ENCODE measurements at regions not wholly inside any gene's neighbourhood (a gene's known extent, or its start where the extent isn't known, plus 50 kb on each side); places are given as distances from the start of the nearest gene placed in this dataset.
"Not testable (repeated sequence)": the region's sequence is repeated elsewhere in the genome, so short reads cannot be mapped to it uniquely, and the experiment has no call there.

DNA sequence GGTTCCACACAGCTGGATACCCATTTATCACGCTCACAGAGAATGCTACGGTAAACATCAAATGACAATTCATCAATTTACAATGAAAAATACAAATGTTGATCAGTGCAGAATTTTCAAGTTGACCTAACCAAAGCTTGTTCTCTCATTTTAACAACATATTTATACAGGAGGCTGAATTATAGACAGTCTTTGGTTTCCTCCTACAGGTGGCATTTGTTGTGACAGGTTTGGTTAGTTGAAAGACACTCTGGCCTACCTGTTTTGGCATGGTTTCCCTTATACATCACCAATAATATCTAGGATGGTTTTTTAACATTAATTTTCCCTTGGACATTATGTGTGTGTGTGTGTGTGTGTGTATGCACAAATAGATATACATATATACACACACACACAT, 642.5 kb upstream of the MMS22L start:
- no peak for DNase-seq

DNA sequence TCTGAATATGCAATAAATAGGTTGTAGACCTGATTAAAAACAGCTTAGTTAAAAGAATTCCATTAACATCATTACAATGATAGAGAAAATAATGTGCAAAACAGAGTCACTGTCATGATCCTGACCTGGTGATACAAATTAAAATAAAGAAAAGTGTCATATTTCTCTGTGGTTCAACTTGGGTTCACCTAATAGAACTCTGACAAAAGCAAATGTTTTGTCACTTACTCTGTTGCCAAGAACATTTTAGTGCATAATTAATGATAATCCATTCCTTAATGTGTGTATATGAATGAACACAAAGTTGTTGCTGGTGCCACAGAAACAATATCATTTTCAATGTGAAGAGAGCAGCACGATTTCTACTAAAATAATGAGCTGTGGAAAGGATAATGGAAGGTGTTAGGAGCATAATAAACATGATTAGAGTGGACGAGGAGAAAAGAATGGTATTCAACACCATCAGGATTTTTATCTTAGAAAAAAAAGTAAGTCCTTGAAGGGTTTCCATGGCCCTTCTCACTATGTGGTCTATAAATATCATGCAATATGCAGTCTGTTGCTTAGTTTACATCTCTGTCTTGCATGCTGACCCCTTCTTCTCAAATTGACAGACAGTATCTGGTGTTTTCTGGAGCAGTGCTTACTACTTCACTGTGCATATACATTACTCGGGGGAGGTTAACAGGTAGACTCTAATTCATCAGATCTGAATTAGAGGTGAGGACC, 656.6 kb upstream of the MMS22L start:
- DNase-seq: no peak

DNA sequence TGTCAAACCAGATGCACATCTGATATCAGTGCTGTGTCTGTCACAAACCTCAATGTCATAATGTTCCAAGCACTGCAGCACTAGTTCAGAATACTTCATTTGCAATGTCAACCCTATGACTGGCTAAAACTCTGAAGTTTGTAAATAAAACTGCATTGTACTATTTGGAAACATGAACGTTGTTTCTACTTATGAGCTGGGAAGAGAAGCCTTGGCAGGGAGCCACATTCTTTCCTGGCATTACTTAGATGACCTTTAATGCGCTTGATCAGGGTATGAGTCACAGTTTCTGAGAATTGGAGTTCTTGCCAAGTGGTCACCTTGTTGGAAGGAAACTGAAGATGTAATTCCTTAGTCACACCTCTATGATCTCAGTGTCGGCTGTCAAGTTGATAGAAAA, 664.8 kb upstream of the MMS22L start:
- DNase-seq: no peak

DNA sequence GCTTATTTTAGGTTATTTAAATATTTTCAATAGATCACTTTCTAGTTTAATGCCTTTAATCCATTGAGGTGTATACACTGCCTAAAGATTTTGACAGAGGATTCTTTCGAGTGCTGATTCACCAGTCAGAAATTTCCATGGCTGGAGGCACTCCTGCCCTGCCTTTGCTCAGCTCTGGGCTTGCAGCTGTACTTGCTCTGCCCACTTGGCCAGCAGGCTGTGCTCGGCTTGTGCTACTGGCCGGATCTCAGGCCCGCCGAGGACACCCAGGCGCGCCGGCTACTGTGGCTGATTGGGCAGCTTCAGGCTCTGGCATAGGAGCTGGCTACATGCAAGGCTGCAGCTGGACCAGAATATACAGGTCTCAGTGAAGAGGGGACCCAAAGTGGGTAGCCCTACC, 675.1 kb upstream of the MMS22L start:
- DNase-seq: no peak

DNA sequence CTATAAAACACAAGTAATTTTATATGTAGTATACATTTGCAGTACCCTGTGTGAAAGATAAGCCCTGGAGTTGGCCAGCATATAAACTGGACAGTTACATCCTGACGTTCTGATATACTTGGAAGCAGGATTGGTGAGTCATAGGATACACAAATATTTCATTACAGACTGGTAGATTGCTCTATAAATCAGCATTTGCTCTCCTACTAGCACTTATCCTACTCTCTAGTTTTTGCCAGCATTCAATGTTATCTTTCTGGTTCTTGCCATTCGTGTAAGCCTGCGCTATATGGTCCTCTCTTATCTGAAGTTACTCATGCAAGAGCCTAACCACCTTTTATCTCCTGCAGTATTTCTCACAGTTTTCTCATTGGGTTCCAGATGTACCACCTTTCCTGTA, 680.2 kb upstream of the MMS22L start:
- no peak for DNase-seq

DNA sequence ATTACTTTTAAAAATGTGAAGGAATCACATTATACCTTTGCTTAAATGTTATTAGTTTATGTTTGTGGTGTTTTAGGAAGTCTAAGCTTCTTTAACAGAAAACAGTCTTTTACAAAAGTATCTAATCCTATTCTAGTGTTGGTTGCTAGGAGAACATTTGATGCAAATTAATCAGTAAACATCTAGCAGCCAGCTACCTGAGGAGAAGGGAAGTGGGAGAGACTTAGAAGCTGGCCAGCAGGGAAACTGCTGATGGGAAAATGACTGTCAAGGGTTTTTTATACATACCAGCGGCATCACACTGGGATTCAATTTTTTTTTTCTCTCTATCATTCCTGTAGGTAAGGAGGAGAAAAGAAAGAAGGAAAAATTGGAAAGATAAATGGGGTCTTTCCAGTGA, 686.0 kb upstream of the MMS22L start:
- no peak for DNase-seq

DNA sequence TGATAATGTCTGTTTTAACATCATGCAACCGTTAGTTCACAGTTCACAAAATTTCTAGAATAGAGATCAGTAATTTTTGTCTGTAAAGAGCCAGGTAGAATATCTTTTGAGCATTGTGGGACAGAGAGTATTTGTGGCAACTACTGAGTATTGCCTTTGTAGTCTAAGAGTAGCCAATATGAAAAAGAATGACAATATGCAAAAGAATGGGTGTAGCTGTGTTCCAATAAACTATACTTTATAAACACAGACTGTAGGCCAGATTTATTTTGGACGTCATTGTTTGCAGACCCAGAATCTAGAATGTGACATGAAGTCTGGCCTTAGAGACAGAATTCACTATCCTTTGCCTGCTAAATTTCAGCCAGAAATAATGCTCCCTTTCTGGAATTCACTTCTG, 694.1 kb upstream of the MMS22L start:
- no peak for DNase-seq

DNA sequence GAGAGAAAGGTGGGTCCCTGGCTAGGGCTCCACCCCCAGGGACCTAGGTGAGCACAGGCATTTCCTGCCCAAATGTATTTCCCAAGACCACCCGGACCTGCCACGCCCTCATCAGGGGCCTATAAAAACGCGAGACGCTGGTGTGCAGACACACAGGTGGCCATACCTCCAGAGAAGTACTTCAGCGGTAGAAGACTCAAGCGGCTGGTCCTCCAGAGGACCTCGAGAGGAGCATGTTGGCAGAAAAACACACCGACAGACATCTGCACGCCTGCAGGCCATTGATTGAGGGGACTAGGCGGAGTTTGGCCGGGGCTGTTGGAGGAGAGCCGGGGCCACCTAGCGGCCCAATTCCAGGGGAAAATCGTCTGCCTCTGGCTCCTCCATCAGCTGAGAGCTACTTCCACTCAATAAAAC, 695.8 kb upstream of the MMS22L start:
- no peak for DNase-seq

DNA sequence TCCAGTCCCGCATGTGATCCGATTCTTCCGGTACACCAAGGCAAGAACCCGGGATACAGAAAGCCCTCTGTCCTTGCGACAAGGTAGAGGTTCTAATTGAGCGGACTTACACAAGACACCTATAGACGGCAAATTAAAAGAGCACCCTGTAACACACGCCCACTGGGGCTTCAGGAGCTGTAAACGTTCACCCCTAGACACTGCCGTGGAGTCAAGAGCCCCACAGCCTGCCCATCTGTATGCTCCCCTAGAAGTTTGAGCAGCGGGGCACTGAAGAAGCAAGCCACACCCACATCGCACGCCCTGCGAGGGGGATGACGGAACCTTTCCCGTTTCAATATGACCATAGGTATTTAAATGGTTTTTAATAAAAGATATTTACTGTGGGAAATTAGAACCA, 696.3 kb upstream of the MMS22L start:
- DNase-seq: not testable (repeated sequence)

DNA sequence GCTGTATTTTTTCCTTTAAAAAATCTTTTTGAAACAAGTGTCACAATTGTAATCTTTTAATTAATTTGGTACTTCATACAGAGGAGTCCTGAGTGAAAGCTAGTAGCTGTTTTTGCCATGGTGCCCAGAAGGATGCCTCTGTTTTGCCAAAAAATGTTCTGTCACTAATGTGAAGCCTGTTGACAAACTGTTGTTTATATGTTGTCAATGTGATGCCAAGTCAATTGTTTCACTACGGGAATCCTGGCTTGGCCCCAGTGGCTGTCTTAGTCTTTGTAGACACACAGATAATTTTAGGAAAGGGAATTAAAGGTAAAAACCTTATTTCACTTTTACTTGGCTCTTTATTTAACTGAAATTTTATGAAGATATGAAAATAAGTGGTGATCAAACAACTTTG, 706.4 kb upstream of the MMS22L start:
- no peak for DNase-seq

DNA sequence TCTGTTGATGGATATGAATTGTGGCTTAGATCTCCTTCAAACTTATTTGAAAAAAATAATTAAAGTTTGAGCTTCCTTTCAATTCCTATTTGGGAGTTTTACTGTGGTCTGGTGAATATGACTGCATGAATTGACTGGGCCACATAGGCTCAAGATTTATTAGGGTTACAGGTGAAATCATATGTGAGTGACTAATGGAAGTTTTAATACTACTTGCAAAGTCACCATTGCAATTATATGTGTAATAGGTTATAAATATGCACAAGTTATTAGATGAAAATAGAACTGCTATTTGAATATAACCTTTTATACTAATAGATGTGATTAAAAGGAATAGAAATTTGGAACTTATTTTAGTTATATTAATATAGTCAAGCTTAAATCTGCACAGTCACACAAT, 712.1 kb upstream of the MMS22L start:
- no peak for DNase-seq

DNA sequence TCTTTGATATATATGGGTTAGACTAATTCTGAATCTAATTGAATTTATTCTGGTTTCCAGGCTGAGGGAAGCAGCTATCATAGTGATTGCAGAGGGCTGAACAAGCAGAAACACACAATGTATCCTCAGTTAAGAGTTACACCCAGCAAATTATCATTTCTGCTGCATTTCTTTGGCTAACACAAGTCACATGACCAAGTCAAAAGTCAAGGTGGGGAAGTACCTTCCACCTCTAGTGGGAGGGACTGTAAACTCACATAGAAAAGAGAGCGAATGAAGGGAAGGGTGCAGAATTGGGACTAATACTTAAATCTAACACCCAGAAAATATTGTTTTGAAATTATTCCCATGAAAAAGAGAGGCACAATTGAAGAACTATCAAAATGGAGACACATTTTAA, 719.7 kb upstream of the MMS22L start:
- DNase-seq: no peak

DNA sequence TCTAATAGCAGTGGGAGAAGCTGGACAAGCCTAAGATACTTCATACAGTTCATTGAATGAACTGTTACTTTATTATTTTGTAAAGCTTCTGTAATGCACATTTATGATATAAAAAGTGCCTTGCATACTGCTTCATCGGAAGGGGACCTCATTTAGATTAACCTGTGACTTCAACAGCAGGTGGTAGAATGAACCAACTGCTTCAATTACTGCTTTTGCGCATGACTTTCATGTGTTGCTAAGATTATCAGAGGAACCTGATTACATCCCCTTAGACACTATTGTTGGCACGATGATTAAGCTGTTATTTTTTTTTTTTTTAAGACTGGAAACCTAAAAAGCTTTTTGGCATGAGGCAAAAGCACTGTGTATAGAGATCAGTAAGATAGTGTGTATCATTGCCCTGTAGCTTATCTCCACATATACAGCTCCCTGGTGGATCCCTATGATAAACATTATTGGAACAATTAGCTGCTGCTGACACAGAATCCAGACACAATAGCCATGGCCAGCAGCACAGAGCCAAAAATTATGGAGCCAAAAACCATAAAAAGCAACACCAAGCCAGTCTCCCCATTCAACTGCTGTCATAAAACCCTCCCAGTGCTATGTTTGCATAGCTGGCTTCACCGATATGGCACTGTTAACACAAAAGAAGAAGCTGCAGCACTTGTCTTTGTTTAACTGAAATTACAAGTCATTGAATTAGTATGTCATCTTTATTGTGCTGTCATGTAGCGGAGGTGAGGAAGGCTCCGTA, 731.6 kb upstream of the MMS22L start:
- no peak for DNase-seq

DNA sequence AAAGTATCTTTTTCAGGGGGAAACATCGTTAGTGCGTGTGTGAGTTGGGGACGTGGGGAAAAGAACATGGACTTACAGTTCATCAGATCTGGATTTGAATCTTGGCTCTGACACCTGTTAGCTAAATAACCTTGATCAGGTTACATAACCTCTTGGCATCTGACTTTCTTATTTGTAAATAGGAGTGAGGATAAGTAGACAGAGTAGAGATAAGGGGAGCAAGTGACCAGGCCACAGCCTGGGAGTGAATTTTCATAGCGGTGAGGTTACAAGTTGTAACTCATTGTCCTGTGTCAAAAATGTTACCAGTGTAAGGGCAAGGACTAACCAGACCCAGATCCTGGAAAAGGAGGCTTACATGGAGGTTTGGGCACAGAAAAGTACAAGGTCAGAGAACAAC, 733.5 kb upstream of the MMS22L start:
- DNase-seq: no peak

DNA sequence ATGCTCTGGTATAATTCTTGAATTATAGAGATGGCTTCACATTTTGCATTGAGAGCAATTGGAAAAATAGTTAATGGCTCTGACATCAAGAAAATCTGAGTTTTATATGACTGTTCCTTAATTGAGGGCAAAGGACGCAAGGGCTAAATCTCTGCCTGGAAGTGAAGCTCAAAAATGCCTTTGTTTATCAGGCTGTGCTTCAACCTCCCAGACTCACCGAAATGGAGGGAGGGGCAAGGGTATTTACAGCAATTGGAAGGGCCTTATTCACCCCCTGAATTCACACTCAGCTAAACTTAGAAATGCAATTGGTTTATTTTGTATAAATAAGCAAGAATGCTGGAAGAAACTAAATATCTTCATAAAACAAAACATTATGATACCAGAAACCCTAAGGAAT, 737.2 kb upstream of the MMS22L start:
- DNase-seq: no peak

DNA sequence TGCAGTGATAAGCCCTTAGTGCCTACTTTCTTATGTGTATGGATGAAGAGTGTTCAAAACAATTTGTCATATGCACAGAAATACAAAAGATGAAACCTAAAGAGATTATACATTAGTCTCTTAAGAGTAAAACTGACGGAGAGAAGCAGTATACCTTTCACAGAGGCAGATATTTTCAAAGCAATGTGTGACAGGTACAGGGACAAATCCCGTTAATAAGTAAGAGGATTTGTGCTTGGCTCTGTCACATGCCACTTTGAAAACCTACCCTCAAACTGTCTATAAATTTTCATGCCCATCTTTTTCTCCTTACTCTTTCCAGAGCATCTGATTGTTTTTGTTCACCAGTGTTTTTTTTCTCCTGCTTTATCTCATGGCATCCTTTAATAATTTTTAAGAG, 741.3 kb upstream of the MMS22L start:
- DNase-seq: no peak

DNA sequence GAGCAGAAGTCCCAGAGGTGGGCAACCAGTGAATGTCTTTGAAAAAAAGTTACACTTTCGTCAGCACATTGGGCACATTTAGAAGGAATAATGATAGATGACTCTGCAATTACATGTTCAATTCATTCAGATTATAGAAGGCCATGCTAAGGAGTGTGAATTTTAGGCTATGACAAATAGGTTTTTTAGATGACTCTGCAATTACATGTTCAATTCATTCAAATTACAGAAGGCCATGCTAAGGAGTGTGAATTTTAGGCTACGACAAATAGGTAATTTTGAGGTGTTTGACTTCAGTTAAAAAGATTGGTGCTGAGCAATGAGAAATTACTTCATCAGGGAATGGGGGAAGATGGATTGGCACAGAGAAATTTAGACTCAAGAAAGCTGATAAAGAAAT, 744.9 kb upstream of the MMS22L start:
- DNase-seq: no peak

DNA sequence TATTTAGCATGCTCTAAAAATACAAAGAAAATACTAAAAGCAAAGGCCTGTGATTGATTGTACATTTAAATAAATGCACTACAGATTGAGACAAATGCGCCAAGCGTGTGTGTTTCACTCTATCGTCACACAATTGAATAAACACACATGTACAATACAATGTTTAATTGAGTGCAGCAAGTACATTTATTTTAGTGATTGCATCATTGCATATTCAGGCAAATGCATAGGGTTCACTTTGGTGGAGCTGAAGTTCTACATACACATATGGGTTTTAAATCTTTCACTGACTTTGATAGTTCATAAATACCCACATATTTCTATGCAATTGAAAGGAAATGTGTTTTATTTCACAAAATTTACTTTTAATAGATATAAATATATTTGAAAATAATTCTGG, 750.6 kb upstream of the MMS22L start:
- no peak for DNase-seq

DNA sequence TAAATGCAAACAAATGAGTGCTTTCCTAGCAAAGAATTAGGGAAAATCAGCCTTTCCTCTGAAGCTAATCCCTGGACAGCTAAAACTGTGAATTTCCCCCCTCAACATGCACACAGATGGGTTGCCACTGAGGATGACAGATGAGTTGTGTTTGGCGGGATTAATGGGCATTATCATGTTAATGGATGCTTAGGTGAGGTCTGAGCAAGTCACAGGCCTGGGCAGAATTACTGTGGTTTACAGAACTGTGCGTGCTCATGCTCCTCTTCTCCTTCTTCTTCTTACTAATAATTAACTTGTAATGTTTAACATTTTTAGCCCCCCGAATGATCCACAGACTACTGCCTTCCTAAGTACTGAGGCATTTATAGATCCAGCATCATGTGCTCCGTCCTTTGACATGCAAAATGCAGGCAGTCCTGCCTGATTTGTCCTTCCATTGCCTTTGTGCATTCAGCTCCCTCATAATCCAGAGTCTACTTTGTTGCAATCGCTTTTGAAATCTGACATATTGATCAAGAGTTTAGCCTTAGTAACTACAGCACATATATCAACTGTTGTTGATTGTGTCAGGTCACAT, 753.4 kb upstream of the MMS22L start:
- no peak for DNase-seq

DNA sequence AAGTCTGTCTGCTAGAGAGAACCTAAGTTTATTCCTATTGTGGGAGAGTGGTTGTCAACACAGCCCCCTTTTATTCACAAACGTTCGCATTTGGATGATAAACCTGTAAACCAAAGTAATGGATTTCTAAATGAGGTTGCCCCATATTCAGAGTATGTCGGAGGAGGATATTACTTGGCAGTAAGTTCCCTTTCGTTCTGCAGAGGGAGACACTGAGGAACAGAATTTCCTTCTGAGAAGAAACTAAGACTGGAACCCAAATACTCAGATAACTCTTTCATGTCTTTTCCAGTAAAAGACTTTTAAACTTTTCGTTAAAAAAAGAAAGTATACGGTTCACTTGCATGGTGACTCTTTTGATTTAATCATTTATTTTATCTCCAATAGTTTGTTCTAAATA, 754.6 kb upstream of the MMS22L start:
- DNase-seq: no peak

DNA sequence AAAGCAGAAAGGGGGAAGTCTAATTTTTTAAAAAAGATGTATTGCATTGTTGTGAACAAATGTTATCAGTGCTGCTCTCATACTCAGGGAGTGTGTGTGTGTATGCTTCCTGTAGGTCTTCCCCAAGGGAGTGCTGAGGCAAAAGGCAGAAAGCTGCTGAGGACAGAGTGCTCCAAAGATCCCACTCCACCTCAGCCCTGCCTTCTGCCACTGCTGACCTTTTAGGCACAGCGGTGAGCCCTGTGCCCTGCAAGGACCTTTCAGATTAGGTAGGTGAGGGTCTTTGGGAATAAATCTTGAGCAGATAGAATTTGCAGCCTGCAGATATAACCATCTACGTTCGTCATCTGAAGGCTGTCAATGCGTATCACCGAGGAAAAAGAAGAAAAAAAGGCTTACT, 756.4 kb upstream of the MMS22L start:
- DNase-seq: no peak

DNA sequence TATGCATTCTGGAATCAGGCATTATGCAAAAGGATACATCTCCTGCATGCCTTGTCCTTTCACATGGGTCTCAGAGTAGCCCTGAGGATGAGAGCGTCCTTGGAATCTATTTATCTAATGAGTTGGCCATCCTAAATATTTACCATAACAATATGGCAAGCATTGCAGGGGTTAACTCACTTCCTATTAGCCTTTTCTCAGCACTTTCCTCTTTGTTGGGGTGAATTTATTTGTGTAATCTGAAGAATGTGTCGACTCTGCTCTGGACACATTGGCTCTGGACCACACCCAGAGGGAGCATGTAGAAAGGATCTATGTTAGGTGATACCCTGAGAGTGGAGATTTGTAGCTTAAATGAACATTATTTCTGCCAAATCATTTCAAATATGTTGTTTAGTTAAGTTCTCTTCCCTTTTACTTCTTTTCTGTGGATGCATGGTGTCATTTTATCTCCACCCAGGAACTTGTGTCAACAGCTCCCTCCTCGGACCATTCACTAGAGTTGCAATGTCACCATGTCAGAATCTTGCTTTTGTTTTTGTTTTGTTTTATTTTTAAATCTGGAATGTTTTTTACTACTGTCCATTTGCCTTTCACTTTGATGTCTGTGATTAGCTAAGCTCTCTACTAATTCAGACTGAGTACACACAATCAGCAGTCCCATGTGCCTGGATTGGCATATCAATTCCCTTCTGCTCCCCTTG, 757.0 kb upstream of the MMS22L start:
- no peak for DNase-seq

DNA sequence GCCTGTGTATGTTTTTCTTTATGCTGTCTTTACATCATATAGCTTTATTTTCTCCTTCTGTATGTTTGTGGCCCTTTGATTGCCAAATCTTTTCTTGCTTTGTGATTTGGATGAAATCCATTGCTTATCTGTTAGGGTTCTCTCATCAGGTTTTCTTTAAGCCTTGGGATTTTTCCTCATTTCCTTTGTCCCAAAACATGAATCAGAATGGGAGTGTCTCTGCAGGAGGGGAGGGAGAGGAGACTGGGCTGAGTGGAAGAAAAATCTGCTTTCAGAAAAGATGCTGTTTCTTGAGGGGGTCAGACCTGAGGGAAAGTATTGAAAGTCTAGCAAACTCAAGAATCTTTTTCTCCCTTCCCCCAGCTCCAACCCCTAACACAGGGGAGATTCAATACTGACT, 758.0 kb upstream of the MMS22L start:
- DNase-seq: no peak

DNA sequence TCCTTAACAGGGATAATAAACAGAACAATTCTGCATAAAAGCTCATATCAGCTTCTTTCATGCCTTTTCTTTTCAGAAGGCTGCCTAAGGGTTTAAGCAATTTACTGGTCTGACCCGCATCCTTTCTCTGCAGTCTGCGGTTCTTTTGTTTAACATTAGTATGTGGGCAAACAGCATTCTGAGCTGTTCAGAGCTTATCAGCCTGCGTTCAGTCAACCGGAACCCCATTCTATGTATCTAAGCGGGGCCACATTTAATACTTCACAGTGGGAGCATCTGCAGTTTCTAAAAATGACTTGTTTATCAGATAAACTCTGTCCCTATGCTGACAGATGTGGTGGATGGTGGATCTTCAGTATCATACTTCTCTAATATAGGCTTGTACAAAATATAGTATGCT, 758.9 kb upstream of the MMS22L start:
- no peak for DNase-seq
